GM12872 (cell line): ENCODE measurements at regions not wholly inside any gene's neighbourhood (a gene's known extent, or its start where the extent isn't known, plus 50 kb on each side); places are given as distances from the start of the nearest gene placed in this dataset.

ENCODE experiments used
- CTCF ChIP-seq: IDR thresholded peaks from 3 replicates; pipeline ENCODE4 v1.5.1; 2011; ENCODE audit warnings: low read depth, mild to moderate bottlenecking, low read length, moderate library complexity; ENCODE audit not compliant: insufficient read depth

GRCh38 chr14:43014338-43014737 is 1407.7 kb downstream of the LRFN5 start:
- no peak for TF ChIP-seq CTCF

- TF ChIP-seq CTCF = no peak
Observed at GRCh38 chr14:43012817-43013216, 1406.1 kb downstream of the LRFN5 start.

GRCh38 chr14:43005807-43006206 is 1399.1 kb downstream of the LRFN5 start:
- no peak for TF ChIP-seq CTCF

GRCh38 chr14:43003845-43004244 is 1397.2 kb downstream of the LRFN5 start:
- no peak for TF ChIP-seq CTCF

GRCh38 chr14:43001731-43002130 is 1395.1 kb downstream of the LRFN5 start:
- no peak for TF ChIP-seq CTCF

GRCh38 chr14:42994051-42994736 is 1387.5 kb downstream of the LRFN5 start:
- TF ChIP-seq CTCF = no peak

- no peak for TF ChIP-seq CTCF
Observed at GRCh38 chr14:42992930-42993329, 1386.3 kb downstream of the LRFN5 start.
